DMS 273 (cell line): ENCODE measurements at regions not wholly inside any gene's neighbourhood (a gene's known extent, or its start where the extent isn't known, plus 50 kb on each side); places are given as distances from the start of the nearest gene placed in this dataset.

Experiments
- DNase-seq: peaks from one replicate; lab custom pipeline; 2025; ENCODE audit not compliant: unreplicated experiment; lab: John Stamatoyannopoulos, UW

- no peak for DNase-seq
Observed at GRCh38 chr4:13316354-13316753, 167.8 kb downstream of the RAB28 start.

DNA sequence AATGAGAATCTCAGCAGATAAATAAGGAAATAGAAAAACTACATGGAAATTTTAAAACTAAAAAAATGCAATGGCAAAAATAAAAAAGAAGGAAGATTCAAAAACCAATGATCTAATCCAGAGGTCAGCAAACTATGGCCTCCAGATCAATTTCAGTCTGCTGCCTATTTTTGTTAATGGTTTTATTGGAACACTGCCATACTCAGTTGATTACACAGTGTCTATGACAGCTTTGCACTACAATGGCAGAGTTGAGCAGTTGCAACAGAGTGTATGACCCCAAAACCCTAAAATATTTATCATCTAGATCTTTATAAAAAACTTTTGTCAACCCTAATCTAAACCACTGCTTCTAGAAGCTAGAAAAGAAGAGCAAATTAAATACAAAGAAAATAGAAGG, 170.3 kb downstream of the RAB28 start:
- no peak for DNase-seq

DNA sequence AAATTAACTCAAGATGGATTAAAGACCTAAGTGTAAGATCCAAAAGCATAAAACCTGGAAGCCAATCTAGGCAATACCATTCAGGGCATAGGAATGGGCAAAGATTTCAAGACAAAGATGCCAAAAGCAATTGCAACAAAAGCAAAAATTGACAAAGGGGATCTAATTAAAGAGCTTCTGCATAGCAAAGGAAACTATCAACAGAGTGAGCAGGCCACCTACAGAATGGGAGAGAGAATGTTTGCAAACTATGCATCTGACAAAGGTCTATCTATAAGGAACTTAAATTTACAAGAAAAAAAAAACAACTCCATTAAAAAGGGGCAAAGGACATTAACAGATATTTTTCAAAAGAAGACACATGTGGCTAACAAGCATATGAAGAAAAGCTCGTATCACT, 171.9 kb downstream of the RAB28 start:
- DNase-seq, result no peak

GRCh38 chr4:13309751-13310150, 174.4 kb downstream of the RAB28 start:
- DNase-seq, result no peak

GRCh38 chr4:13306356-13306755, 177.8 kb downstream of the RAB28 start:
- no peak for DNase-seq

DNA sequence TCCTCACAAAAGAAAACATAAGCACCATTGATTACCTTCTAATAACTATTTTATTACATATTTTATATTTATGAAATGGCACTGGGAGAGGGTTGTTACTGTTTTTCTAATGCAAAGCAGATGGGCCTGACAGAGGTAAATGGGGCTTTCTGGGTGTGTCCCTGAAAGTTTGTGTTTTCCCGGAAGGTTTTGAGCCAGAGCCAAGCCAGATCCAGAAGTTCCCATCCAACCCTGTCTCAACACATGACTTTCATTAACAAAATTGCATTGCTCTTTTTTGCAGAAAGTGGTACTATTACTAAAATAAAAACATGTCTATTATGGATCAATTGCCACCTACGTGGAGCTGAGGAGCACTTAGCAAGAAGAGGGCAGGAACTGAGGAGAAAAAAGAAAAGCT, 181.3 kb downstream of the RAB28 start:
- no peak for DNase-seq

DNA sequence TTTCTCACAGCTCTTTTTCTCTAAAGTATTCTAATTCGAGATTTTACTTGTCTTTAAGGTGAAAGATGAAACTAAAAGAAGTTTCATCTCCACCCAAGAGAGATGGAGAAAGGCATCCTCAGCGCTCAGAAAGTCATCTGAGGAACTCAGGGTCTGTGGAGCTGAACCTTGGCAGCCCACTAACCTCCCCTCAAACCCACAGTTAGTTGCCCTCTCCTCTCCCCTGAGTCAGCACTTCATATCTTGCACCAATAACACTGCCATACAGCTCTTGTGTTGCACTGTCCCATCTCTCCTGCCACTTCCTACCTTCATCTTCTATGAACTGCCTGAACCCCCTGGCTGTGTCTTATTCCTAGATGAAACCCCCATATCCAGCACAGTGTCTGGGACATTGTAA, 184.8 kb downstream of the RAB28 start:
- no peak for DNase-seq

- no peak for DNase-seq
Observed at GRCh38 chr4:13298655-13299054, 185.5 kb downstream of the RAB28 start.

DNA sequence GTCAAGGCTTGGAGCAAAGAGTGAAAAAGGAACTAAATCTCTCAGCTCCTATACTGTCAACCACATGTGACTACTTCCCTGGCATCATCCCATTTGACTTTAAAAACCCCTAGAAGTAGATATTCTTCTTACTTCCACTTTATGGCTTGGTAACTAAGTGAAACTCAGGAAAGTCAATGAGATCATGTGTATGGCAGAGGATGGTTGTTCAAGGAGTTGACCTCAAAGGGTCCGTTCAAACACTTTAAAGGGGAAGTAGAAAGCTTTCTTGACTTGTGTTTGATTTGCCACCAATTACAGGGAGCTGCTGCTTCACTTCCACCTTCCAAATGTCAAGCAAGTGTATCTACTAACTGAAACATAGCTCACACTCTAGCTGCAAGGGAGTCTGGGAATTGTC, 187.2 kb downstream of the RAB28 start:
- DNase-seq, result no peak

DNA sequence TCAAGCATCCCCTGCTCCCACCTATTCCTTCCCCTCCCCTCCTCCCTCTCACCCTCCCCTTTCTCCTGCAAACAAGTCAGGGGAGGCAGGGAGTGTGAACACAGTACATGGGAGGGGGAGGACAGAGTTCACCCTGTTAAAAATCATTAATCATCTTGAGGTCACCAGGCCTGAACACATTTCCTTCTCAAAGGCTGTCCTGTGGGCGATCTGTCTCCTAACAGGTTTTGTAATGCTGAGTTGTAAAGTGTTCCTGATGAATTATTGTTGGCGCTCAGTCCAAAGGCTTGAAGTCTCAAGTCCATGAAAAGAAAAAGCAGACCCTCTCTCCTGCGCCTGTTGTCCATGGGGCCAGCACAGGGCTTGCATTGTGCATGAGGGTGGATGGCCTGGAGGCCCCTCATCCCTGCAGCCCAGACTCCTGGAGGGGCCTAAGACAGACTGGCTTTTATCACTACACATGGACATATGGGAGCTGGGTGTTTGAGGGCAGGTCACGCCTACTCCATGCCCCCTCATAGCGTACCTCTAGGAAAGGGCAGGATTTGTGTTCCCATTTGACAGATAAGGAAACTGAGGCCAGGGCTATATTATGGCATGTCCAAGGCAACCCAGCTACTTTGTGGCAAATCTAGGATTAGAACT, 189.1 kb downstream of the RAB28 start:
- no peak for DNase-seq

- DNase-seq, result no peak
Observed at GRCh38 chr4:13292372-13292771, 191.8 kb downstream of the RAB28 start.

DNA sequence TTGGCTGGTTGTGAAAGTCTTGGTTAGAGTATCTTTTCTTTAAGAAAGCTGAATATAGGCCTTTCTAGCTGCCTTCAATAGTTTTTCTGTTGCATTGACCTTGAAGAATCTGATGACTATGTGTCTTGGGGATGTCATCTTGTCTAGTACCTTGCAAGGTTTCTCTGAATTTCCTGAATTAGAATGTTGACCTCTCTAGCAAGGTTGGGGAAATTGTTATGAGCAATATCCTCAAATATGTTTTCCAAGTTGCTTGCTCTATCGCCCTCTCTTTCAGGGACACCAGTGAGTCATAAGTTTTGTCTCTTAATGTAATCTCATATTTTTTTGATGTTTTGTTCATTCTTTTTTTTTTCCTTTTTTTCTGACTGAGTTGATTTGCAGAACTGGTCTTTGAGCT, 194.7 kb downstream of the RAB28 start:
- no peak for DNase-seq

- DNase-seq, result no peak
Observed at GRCh38 chr4:13285336-13285735, 198.8 kb downstream of the RAB28 start.

DNA sequence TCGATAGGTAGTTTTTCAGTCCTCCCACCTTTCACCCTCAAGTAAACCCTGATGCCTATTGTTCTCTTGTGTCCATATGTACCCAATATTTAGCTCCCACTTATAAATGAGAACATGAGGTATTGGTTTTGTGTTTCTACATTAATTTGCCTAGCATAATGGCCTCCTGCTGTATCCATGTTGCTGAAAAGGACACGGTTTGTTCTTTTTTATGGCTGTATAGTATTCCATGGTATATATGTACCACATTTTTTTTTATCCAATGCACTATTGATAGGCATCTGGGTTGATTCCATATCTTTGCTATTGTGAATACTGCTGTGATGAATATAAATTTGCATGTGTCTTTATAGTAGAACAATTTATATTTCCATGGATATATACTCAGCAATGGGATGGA, 199.2 kb downstream of the RAB28 start:
- DNase-seq, result no peak

DNA sequence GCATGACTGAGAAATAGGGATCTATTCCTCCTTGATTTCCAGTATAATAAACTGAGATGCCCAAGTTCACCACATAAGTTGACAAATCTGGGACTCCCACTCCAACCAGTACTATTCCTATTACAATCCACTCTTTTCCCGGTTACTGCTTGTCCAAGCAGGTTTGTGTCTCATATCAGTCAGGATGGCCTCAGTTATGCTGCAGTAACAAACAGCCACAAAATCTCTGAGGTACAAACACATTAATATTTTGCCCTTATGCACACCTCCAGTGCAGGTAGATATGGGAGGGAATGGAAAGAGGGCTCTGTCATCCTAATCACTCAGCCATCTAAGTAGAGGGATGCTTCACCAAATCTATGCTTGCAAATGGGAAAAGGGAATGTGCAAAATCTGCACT, 207.8 kb downstream of the RAB28 start:
- DNase-seq, result no peak

- DNase-seq, result no peak
Observed at GRCh38 chr4:13268703-13269102, 215.4 kb downstream of the RAB28 start.

GRCh38 chr4:13268165-13268564, 216.0 kb downstream of the RAB28 start:
- no peak for DNase-seq

- DNase-seq, result no peak
Observed at GRCh38 chr4:13267091-13267490, 217.0 kb downstream of the RAB28 start.

- no peak for DNase-seq
Observed at GRCh38 chr4:13266687-13267086, 217.5 kb downstream of the RAB28 start.

DNA sequence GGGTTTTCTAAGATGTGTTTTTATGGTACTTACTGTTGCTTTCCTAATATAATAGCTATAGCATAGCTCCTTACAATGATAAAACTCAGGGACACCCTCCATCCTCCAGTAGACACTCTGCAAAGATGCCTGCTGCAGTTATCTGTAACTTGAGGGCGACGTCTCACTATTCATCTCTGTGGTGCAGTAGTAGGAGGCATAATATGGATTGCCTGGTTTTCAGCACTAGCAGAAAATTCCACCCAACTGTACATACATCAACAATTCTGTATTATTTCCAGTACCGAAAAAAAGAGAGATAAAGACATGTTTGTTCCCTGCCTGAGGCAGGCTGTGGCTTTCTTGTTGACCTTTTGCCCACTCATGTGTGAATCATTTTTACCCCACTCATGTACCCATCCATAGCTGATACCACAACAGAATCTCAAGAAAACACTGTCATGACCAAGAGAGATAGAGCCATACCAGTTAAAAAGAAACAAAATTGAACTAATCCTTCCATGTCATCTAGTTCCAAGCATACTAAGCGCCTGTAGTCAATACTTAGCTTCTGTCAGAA, 220.1 kb downstream of the RAB28 start:
- DNase-seq, result no peak

GRCh38 chr4:13262816-13263215, 221.3 kb downstream of the RAB28 start:
- DNase-seq, result no peak

DNA sequence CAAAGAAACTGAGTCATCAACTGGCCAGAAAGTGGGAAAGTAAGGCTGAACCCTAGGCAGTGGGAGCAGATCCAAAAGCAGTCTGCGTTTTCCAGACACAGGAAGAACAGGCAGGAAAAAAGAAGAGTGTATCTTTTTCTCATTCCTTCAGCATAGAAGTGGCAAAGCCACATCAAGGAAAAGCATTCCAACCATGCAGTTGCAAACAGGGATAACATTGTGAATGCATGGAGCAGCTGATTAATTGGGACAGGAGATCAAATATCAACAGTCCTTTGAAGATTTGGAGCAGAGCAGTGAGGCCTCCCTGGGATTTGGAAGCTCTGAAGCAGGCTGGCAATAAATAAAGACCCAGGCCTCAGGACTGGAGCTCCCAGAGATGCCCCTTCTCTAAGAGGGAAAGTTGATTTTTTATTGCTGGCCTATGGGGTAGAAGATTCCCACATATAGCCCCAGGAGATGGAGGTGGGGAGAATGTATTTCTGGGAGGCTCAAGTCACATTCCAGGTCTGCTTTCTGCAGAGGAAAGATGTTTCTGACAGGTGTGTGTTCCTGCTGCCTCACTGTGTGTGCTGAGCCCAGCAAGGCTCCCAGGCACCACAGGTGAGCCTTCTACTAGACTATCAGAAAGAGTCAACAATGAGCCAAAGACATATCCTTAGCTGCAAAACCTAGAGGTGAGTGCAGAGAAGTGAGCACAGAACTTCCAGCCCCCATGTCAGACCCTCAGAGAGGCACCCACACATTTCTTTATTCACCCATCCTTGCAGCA, 222.5 kb downstream of the RAB28 start:
- no peak for DNase-seq

DNA sequence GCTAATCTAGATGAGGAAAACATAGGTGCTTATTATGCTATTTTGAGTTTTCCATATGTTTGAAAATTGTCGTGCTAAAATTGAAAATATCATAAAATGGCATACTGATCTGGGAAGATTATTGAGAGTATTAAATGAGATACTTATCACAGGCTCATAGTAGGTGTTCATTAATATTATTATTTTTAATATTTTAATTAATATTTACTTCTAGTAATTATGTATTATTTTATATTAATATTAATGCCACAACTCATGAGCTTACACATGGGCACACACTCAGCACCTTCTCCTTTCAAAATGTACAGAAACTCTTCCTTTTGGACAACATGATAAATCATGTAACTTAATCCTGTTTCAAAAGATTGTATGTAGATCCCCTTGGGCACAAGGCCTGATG, 223.6 kb downstream of the RAB28 start:
- DNase-seq, result no peak
